CD14-positive monocyte (primary cell): ENCODE measurements at regions not wholly inside any gene's neighbourhood (a gene's known extent, or its start where the extent isn't known, plus 50 kb on each side); places are given as distances from the start of the nearest gene placed in this dataset.

Experiments used
- DNase-seq, 3 donors: peaks; one replicate each; pipeline ENCODE4 v3.0.0-alpha.2; 2011 to 2022
- H2AFZ ChIP-seq: 2 replicates; pipeline ENCODE4 v1.6.0; 2012; ENCODE audit warnings: mild to moderate bottlenecking, low read depth, low read length, inconsistent platforms; ENCODE audit not compliant: insufficient read depth, poor library complexity, severe bottlenecking
- H3K27ac ChIP-seq, 2 donors: 1 replicate in 1 of 2; 2 replicates in 1 of 2; pipeline ENCODE4 v1.5.1; 2012 to 2013; ENCODE audit warnings: low read length in 2 of 2, control low read depth in 1 of 2, inconsistent platforms in 1 of 2, low read depth in 1 of 2, mild to moderate bottlenecking in 1 of 2
- H3K27me3 ChIP-seq, 2 donors: one replicate each; pipeline versions ENCODE4 v1.6.0 to v1.6.1; 2011 to 2013; ENCODE audit warnings: low read length in 2 of 2; ENCODE audit not compliant: control insufficient read depth in 2 of 2, insufficient read depth in 2 of 2
- H3K36me3 ChIP-seq, 2 donors: replicated peaks in 1 of 2; 1 replicate in 1 of 2; 2 replicates in 1 of 2; pipeline versions ENCODE4 v1.5.1 to v1.6.1; 2012 to 2013; ENCODE audit warnings: low read length in 2 of 2, control low read depth in 1 of 2, inconsistent platforms in 1 of 2, mild to moderate bottlenecking in 1 of 2; ENCODE audit not compliant: insufficient read depth in 2 of 2, control insufficient read depth in 1 of 2
- H3K4me1 ChIP-seq, 2 donors: 1 replicate in 1 of 2; 2 replicates in 1 of 2; pipeline versions ENCODE4 v1.5.1 to v1.6.1; 2012 to 2013; ENCODE audit warnings: low read length in 2 of 2, control low read depth in 1 of 2, inconsistent platforms in 1 of 2, mild to moderate bottlenecking in 1 of 2, moderate library complexity in 1 of 2; ENCODE audit not compliant: insufficient read depth in 2 of 2, control insufficient read depth in 1 of 2
- H3K4me2 ChIP-seq: replicated peaks from 2 replicates; pipeline ENCODE3; 2012; ENCODE audit warnings: low read length, moderate library complexity, mild to moderate bottlenecking; ENCODE audit not compliant: poor library complexity, severe bottlenecking; ENCODE audit errors: extremely low read depth
- H3K4me3 ChIP-seq, 3 experiments: fragments of 200-600 bp in 1 of 3; sonication (generic) in 1 of 3; replicated peaks in 1 of 3; 1 replicate in 2 of 3; 2 replicates in 1 of 3; pipeline ENCODE4 v1.5.1; 2011 to 2013; ENCODE audit warnings: low read length in 3 of 3, mild to moderate bottlenecking in 3 of 3, control low read depth in 2 of 3, low read depth in 2 of 3, inconsistent platforms in 1 of 3, moderate library complexity in 1 of 3
- H3K79me2 ChIP-seq: 2 replicates; pipeline ENCODE4 v1.6.0; 2012; ENCODE audit warnings: mild to moderate bottlenecking, control low read depth, inconsistent platforms, low read length, moderate library complexity; ENCODE audit not compliant: insufficient read depth
- H3K9ac ChIP-seq: 2 replicates; pipeline ENCODE4 v1.6.0; 2017; ENCODE audit warnings: low read length, mild to moderate bottlenecking; ENCODE audit not compliant: insufficient read depth, poor library complexity, severe bottlenecking
- H3K9me3 ChIP-seq, 2 donors: replicated peaks in 1 of 2; 1 replicate in 1 of 2; 2 replicates in 1 of 2; pipeline versions ENCODE4 v1.5.1 to v1.6.1; 2012 to 2013; ENCODE audit warnings: low read length in 2 of 2, control low read depth in 1 of 2; ENCODE audit not compliant: control insufficient read depth in 1 of 2, insufficient read depth in 1 of 2
- H4K20me1 ChIP-seq: 2 replicates; pipeline ENCODE4 v1.6.0; 2012; ENCODE audit warnings: mild to moderate bottlenecking, low read length, control low read depth, moderate library complexity; ENCODE audit not compliant: insufficient read depth
- H3K27ac Mint-ChIP-seq, 7 donors: one replicate each; pipeline ENCODE4 v1.8.0; 2020; ENCODE audit warnings: mild to moderate bottlenecking in 7 of 7, mixed read lengths in 7 of 7, moderate library complexity in 6 of 7, inconsistent platforms in 2 of 7
- H3K27me3 Mint-ChIP-seq, 3 donors: one replicate each; pipeline ENCODE4 v1.8.0; 2021 to 2022; ENCODE audit warnings: low read depth in 3 of 3, mild to moderate bottlenecking in 3 of 3, mixed read lengths in 3 of 3, moderate library complexity in 3 of 3, inconsistent platforms in 1 of 3
- H3K36me3 Mint-ChIP-seq, 2 donors: one replicate each; pipeline ENCODE4 v1.8.0; 2020; ENCODE audit warnings: mixed read lengths in 2 of 2, inconsistent platforms in 1 of 2, mild to moderate bottlenecking in 1 of 2
- H3K4me1 Mint-ChIP-seq: one replicate; pipeline ENCODE4 v1.8.0; 2020; ENCODE audit warnings: mild to moderate bottlenecking, mixed read lengths
- H3K4me3 Mint-ChIP-seq, 2 donors: one replicate each; pipeline ENCODE4 v1.8.0; 2020; ENCODE audit warnings: mild to moderate bottlenecking in 2 of 2, mixed read lengths in 2 of 2, moderate library complexity in 1 of 2
- H3K9me3 Mint-ChIP-seq, 7 donors: one replicate each; pipeline ENCODE4 v1.8.0; 2020 to 2022; ENCODE audit warnings: mixed read lengths in 7 of 7, mild to moderate bottlenecking in 6 of 7, moderate library complexity in 6 of 7, inconsistent platforms in 2 of 7
- CTCF ChIP-seq: fragments of 200-600 bp; IDR thresholded peaks from one replicate; pipeline ENCODE4 v1.8.0; 2022; ENCODE audit warnings: antibody characterized with exemption, mild to moderate bottlenecking
- WGBS: methylation state at CpG from one replicate; pipeline ENCODE4 v1.1.5; 2013; ENCODE audit warnings: missing lambda C conversion rate; ENCODE audit not compliant: insufficient coverage; 5-methylcytosine and 5-hydroxymethylcytosine counted together
- intact Hi-C, 2 donors: fragments of 100-400 bp; cut with micrococcal nuclease; formaldehyde crosslinking; loops; one replicate each; pipeline versions ENCODE4 v1.15.0 to v1.15.1; 2023

DNA sequence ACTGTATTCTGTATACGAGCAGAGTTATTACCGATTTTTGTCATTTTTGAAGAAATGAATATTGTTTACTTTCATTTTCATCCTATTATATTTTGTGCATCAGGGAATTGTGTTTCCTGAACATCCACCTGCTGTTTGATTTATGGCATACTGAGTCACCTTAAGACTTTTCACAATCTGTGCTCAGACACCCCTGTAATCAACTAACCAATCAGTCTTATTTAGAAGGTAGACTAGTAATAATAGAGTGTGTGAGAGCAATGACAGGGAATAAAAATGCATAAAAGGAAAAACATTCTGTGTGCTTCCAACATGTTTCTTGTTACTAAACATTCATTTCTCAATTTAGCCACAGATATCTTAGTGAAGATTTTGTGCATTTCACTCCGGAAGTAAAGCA lies 1413.6 kb upstream of the ACO1 start:
- intact Hi-C loops, result no loop called here
- H3K4me1 Mint-ChIP-seq, result no peaks in the 10 kb centered on the region
- WGBS, result no CpG with 5 or more reads among the region's 3 CpGs

DNA sequence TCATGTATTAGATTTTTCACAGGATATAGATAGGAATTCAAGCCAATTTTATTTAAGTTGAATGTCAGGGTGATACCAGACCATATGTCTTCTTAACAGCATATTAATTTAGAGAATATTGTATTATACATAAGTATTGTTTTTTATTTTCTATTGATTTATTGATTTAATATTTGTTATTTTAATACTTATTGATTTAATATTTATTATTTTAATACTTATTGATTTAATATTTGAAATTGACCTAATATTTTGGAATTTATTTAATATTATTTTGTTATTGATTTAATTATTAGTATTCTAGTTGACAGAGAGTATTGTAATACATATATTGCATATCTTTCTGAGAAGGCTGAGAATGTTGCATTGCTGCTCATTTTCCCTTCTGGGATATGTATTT lies 1411.8 kb upstream of the ACO1 start:
- Mint-ChIP-seq H3K27ac (no peak overlapping the region), H3K36me3 (no peaks in the 10 kb centered on the region), H3K27me3 (peaks cover 0 to 1% (median 0%) of the 10 kb centered on the region in 3 donors), H3K4me1 (no peaks in the 10 kb centered on the region), H3K4me3 (no peak overlapping the region), H3K9me3 (peaks cover 0 to 2% (median 0%) of the 10 kb centered on the region in 7 donors)
- Histone ChIP-seq H2AFZ (no peak overlapping the region), H3K36me3 (no peaks in the 10 kb centered on the region), H3K4me3 (no peak overlapping the region), H4K20me1 (no peaks in the 10 kb centered on the region), H3K27me3 (no peaks in the 10 kb centered on the region), H3K79me2 (no peaks in the 10 kb centered on the region), H3K9me3 (no peaks in the 10 kb centered on the region), H3K9ac (no peak overlapping the region), H3K27ac (no peak overlapping the region), H3K4me1 (no peaks in the 10 kb centered on the region), H3K4me2 (no peak overlapping the region)
- intact Hi-C loops, result no loop called here
- TF ChIP-seq CTCF, result no peak
- no peak for DNase-seq

More for the DNA sequence above, 1413.6 kb upstream of the ACO1 start:
- no peak overlapping the region for H3K4me3 Mint-ChIP-seq
- no peaks in the 10 kb centered on the region for H3K27me3 ChIP-seq
- no peak for TF ChIP-seq CTCF
- H3K9me3 Mint-ChIP-seq, result peaks cover 0 to 2% (median 0%) of the 10 kb centered on the region in 7 donors
- DNase-seq, result no peak
- no peak overlapping the region for H3K4me2 ChIP-seq
- H3K4me3 ChIP-seq, result no peak overlapping the region
- no peak overlapping the region for H3K9ac ChIP-seq
- no peaks in the 10 kb centered on the region for H3K79me2 ChIP-seq
- no peaks in the 10 kb centered on the region for H3K36me3 Mint-ChIP-seq
- H3K9me3 ChIP-seq, result no peaks in the 10 kb centered on the region
- H3K27ac Mint-ChIP-seq, result no peak overlapping the region
- no peaks in the 10 kb centered on the region for H3K36me3 ChIP-seq
- H4K20me1 ChIP-seq, result no peaks in the 10 kb centered on the region
- H3K27me3 Mint-ChIP-seq, result peaks cover 0 to 1% (median 0%) of the 10 kb centered on the region in 3 donors
- no peaks in the 10 kb centered on the region for H3K4me1 ChIP-seq
- H3K27ac ChIP-seq, result no peak overlapping the region
- no peak overlapping the region for H2AFZ ChIP-seq
